ENCODE measurements at regions not wholly inside any gene's neighbourhood (a gene's known extent, or its start where the extent isn't known, plus 50 kb on each side); places are given as distances from the start of the nearest gene placed in this dataset.
"Not testable (repeated sequence)": the region's sequence is repeated elsewhere in the genome, so short reads cannot be mapped to it uniquely, and the experiment has no call there.

GRCh38 chr2:215889240-215889969 is 123.9 kb downstream of the MREG start:
- H3K36me3 Mint-ChIP-seq (ENCODE audit: low read depth); DNase-seq; CTCF ChIA-PET; POLR2A ChIA-PET; H3K4me1 Mint-ChIP-seq; H3K9me3 Mint-ChIP-seq; H3K4me3 Mint-ChIP-seq; H3K27me3 Mint-ChIP-seq; H3K27ac Mint-ChIP-seq: not testable (repeated sequence)

GRCh38 chr2:215888680-215889079 is 124.7 kb downstream of the MREG start:
- H3K9me3 Mint-ChIP-seq, result no peaks in the 10 kb centered on the region
- H3K27ac Mint-ChIP-seq, result no peak overlapping the region
- H3K36me3 Mint-ChIP-seq (ENCODE audit: low read depth), result no peaks in the 10 kb centered on the region
- H3K4me1 Mint-ChIP-seq, result no peaks in the 10 kb centered on the region
- no peak overlapping the region for H3K4me3 Mint-ChIP-seq
- CTCF ChIA-PET, result no interaction called here
- no peak for DNase-seq
- POLR2A ChIA-PET, result no interaction called here
- H3K27me3 Mint-ChIP-seq, result peaks cover under 1% of the 10 kb centered on the region

GRCh38 chr2:215887303-215887702 is 126.0 kb downstream of the MREG start:
- H3K36me3 Mint-ChIP-seq (ENCODE audit: low read depth), result no peaks in the 10 kb centered on the region
- CTCF ChIA-PET, result no interaction called here
- H3K27ac Mint-ChIP-seq, result no peak overlapping the region

DNA sequence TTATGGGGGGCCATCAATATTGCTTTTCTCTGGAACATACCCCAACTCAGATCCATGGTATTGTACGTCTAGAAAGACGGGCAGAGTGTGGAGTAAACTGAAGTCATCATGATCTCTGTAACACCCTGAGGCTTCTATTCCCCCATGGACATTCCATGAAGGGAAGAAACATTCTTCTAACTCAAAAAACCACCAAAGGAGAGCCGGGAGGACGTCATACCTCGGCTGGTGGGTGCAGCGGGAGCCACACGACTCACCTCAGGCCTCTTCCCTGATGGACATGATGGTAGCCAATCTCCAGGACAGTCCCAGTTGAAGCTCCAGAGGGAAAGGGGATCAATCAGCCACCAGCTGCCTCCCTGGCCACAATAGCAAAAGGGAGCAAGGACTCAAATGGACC is 127.3 kb downstream of the MREG start:
- no peak for DNase-seq
- no peaks in the 10 kb centered on the region for H3K4me1 Mint-ChIP-seq
- CTCF ChIA-PET, result no interaction called here
- no peak overlapping the region for H3K4me3 Mint-ChIP-seq
- H3K36me3 Mint-ChIP-seq (ENCODE audit: low read depth), result no peaks in the 10 kb centered on the region
- no peak overlapping the region for H3K27ac Mint-ChIP-seq
- H3K9me3 Mint-ChIP-seq, result no peaks in the 10 kb centered on the region
- POLR2A ChIA-PET, result no interaction called here
- no peaks in the 10 kb centered on the region for H3K27me3 Mint-ChIP-seq

More at GRCh38 chr2:215887303-215887702, 126.0 kb downstream of the MREG start:
- Mint-ChIP-seq H3K27me3 (no peaks in the 10 kb centered on the region), H3K4me3 (no peak overlapping the region), H3K9me3 (no peaks in the 10 kb centered on the region), H3K4me1 (no peaks in the 10 kb centered on the region)
- no peak for DNase-seq
- POLR2A ChIA-PET, result interaction anchor here (0.6 kb wide), 2 partner anchors 16 to 107 kb away, joined by 3 to 4 read pairs; no protein-coding TSS in a partner anchor

DNA sequence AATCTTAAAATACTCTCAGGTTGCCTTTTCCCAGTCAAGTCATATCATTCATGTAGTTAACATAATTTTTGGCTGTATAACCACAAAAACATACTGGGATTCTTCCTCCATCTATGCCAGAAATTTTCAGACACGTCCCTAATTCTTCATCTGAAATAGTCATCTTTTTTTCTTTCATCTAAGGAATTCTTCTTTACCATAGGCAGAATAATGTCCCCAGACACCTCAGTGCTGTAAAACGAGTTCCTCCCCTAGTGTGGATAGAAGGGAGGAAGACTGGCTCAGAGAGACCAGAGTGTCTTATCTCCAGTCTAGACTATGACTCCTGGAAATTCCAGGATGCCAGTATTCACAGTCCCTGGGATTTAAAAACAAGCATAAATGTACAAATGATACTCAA is 127.8 kb downstream of the MREG start:
- POLR2A ChIA-PET, result no interaction called here

DNA sequence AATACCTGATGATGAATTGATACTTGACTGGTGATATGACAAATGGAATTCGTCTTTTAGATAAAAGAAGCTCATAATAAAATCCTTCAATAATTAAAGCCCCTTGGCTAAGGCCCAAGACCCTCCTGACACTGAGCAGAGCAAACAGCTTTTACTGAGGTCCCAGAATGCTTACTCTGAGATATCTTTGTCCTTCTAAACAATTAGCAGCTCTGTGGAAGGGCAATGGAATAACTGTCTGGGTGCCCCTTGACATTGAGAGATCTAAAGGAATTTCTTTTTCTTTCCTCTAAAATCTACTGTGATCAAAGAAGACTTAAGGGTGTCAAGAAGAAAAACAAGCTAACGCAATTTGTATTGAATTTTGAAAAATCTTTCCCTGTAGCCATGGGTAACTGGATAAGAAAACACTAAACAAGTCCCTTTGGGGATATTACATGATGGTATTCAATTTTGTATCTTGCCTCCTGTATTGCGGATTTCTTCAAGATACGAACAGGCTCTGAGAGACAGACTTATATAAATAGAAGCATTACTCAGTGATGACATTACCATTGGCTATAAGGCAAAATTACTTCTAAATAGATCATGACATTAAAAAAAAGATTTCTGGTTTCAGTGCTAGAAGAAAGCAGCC is 128.8 kb downstream of the MREG start:
- H3K27ac Mint-ChIP-seq, result no peak overlapping the region
- no peak overlapping the region for H3K4me3 Mint-ChIP-seq
- POLR2A ChIA-PET, result no interaction called here

More for the DNA sequence above, 127.8 kb downstream of the MREG start:
- H3K9me3 Mint-ChIP-seq, result no peaks in the 10 kb centered on the region
- no peak overlapping the region for H3K27ac Mint-ChIP-seq
- H3K4me3 Mint-ChIP-seq, result no peak overlapping the region
- H3K4me1 Mint-ChIP-seq, result no peaks in the 10 kb centered on the region
- DNase-seq, result no peak
- no peaks in the 10 kb centered on the region for H3K27me3 Mint-ChIP-seq
- no peaks in the 10 kb centered on the region for H3K36me3 Mint-ChIP-seq (ENCODE audit: low read depth)
- CTCF ChIA-PET, result no interaction called here

DNA sequence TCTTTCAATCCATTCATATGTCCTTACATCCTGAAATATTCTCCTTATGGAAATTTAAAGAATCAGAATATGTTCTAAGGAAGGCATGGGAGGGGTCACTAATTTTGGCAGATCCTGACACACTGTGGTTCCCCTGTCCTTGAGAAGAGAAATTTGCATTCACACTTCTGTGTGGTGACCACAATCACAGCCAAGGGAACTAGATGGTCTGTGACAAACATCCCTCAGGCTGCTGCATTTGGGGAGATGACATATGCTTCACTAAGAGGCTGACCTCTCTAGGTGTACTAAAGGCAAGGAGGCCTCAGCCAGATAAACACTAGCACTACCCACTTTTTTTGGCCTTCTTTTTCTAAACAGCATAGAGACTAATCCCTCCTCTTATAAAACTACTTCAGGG is 129.6 kb downstream of the MREG start:
- Mint-ChIP-seq H3K4me3 (no peak overlapping the region), H3K27ac (no peak overlapping the region), H3K4me1 (no peaks in the 10 kb centered on the region), H3K27me3 (no peaks in the 10 kb centered on the region), H3K36me3 (ENCODE audit: low read depth) (no peaks in the 10 kb centered on the region), H3K9me3 (no peaks in the 10 kb centered on the region)
- no peak for DNase-seq
- ChIA-PET CTCF (no interaction called here), POLR2A (no interaction called here)

More for the DNA sequence above, 128.8 kb downstream of the MREG start:
- DNase-seq, result no peak
- H3K4me1 Mint-ChIP-seq, result no peaks in the 10 kb centered on the region
- H3K9me3 Mint-ChIP-seq, result no peaks in the 10 kb centered on the region
- no peaks in the 10 kb centered on the region for H3K27me3 Mint-ChIP-seq
- CTCF ChIA-PET, result no interaction called here
- no peaks in the 10 kb centered on the region for H3K36me3 Mint-ChIP-seq (ENCODE audit: low read depth)

DNA sequence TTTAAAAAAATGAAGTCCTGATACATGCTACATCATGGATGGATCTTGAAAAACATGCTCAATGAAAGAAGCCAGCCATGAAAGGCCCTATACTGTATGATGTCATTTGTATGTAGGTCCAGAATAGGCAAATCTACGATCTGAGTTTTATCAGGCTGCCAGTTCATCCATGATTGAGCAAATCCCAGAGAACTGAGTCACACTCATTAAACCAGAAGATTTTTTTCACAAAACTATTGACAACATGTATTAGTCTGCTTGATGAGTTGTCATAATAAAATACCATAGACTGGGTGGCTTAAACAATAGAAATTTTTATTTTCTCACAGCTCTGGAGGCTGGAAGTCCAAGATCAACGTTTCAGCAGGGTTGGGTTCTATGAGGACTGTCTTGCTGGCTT is 130.7 kb downstream of the MREG start:
- Mint-ChIP-seq H3K36me3 (ENCODE audit: low read depth) (no peaks in the 10 kb centered on the region), H3K27me3 (no peaks in the 10 kb centered on the region), H3K4me1 (no peaks in the 10 kb centered on the region), H3K9me3 (no peaks in the 10 kb centered on the region), H3K4me3 (no peak overlapping the region), H3K27ac (no peak overlapping the region)
- POLR2A ChIA-PET, result no interaction called here
- no peak for DNase-seq
- CTCF ChIA-PET, result no interaction called here

DNA sequence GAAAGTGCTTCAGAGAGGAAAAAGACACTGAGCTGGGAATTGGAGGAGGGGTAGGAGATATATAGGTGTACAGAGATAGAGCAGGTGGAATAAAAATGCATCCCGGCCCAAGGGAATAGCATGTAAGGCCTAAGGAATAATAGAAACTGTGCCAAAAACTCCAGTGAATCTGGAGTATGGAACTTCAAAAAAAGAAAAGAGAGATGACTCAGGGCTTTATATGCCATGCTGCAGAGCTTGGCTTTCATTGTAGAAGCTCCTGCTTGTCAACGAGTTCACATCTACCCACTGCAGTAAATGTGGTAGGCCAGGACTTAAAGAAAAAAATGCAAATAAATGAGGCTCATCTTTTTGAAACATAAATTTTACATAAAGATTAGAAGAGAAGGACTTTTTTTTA is 131.8 kb downstream of the MREG start:
- H3K27ac Mint-ChIP-seq, result no peak overlapping the region

GRCh38 chr2:215880970-215881369 is 132.4 kb downstream of the MREG start:
- no peak for DNase-seq
- ChIA-PET CTCF (interaction anchor here (0.6 to 1.1 kb wide), 2 partner anchors 8 to 725 kb away, joined by 4 read pairs; no protein-coding TSS in a partner anchor), POLR2A (no interaction called here)
- H3K4me1 Mint-ChIP-seq, result no peaks in the 10 kb centered on the region
- H3K27ac Mint-ChIP-seq, result no peak overlapping the region
- H3K4me3 Mint-ChIP-seq, result no peak overlapping the region
- H3K36me3 Mint-ChIP-seq (ENCODE audit: low read depth), result no peaks in the 10 kb centered on the region
- peaks cover 10% of the 10 kb centered on the region for H3K27me3 Mint-ChIP-seq
- no peaks in the 10 kb centered on the region for H3K9me3 Mint-ChIP-seq

More for the DNA sequence above, 131.8 kb downstream of the MREG start:
- ChIA-PET POLR2A (no interaction called here), CTCF (interaction anchor here (1.1 kb wide), 1 partner anchor 9 kb away, joined by 4 read pairs; no protein-coding TSS in a partner anchor)
- Mint-ChIP-seq H3K9me3 (no peaks in the 10 kb centered on the region), H3K4me3 (no peak overlapping the region), H3K36me3 (ENCODE audit: low read depth) (no peaks in the 10 kb centered on the region), H3K27me3 (peaks cover 6% of the 10 kb centered on the region), H3K4me1 (no peaks in the 10 kb centered on the region)
- DNase-seq, result no peak

DNA sequence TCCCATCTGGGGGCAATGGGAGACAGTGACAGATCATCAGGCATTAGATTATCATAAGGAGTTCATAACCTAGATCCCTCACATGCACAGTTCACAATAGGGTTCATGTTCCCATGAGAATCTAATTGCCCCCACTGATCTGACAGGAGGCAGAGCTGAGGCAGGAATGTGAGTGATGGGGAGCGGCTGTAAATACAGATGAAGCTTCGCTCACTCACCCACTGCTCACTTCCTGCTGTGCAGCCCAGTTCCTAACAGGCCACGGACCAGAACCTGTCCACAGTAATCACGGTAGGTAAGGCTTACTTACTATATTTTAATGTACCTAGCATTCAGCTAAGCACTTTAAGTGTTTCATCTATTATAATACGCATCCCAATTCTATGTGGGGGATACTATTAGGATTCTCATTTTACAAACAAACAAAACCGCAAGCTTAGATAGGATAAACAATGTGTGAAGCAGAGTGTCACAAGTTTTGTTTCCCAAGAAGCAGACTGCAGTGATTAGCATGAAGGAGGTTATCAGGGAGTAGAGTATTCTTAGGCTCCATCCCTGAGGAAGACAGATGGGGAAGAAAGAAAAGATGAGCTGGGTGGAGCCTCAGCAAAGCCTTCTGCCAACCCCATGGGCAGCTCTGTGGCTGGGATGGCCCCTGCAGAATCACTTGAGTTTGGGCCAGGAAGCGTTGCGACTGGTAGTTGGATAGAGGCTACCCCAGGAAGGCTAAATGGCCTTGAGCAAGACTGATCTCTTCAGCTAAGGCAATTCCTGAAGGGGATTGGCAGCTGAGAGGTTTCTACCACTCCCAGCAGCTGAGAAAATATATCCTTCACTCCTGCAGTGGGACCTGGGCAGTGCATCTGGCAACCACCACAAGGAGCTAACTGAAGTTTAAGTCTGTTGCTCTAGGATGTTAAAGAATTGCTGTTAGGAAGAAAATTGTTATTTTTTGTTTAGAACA is 133.1 kb downstream of the MREG start:
- POLR2A ChIA-PET, result no interaction called here
- Mint-ChIP-seq H3K27ac (no peak overlapping the region), H3K4me1 (no peaks in the 10 kb centered on the region), H3K27me3 (peaks cover 14% of the 10 kb centered on the region), H3K4me3 (no peak overlapping the region), H3K36me3 (ENCODE audit: low read depth) (no peaks in the 10 kb centered on the region), H3K9me3 (no peaks in the 10 kb centered on the region)
- DNase-seq, result no peak
- CTCF ChIA-PET, result interaction anchor here (0.6 kb wide), 1 partner anchor 724 kb away, joined by 4 read pairs; no protein-coding TSS in a partner anchor

GRCh38 chr2:215879331-215879730 is 134.0 kb downstream of the MREG start:
- Mint-ChIP-seq H3K9me3 (no peaks in the 10 kb centered on the region), H3K4me1 (no peaks in the 10 kb centered on the region), H3K27ac (no peak overlapping the region), H3K36me3 (ENCODE audit: low read depth) (no peaks in the 10 kb centered on the region), H3K4me3 (no peak overlapping the region), H3K27me3 (peaks cover 18% of the 10 kb centered on the region)
- ChIA-PET POLR2A (no interaction called here), CTCF (interaction anchor here (0.6 kb wide), 1 partner anchor 1320 kb away, joined by 3 read pairs; no protein-coding TSS in a partner anchor)
- DNase-seq, result no peak

All from activated CD4-positive, alpha-beta T cell treated with anti-CD3 and anti-CD28 coated beads, Interleukin-2, amount 10 ng/mL, durations not matched to agents 7 days and 5 days (primary cell).